C4-2B (cell line): ENCODE measurements at regions not wholly inside any gene's neighbourhood (a gene's known extent, or its start where the extent isn't known, plus 50 kb on each side); places are given as distances from the start of the nearest gene placed in this dataset.

Source experiments
- H3K27ac ChIP-seq: fragments of 450-650 bp; 2 replicates; pipeline ENCODE4 v1.5.1; 2017
- ZFX ChIP-seq: fragments of 450-650 bp; IDR thresholded peaks from 2 replicates; pipeline ENCODE4 v1.6.1; 2017
- TF ChIP-seq, protein P1 (sequence below): fragments of 450-650 bp; conservative IDR thresholded peaks from 2 replicates; pipeline ENCODE4 v1.5.1; 2017; ENCODE audit warnings: mild to moderate bottlenecking

- no peak overlapping the region for H3K27ac ChIP-seq
- TF ChIP-seq, protein P1, sequence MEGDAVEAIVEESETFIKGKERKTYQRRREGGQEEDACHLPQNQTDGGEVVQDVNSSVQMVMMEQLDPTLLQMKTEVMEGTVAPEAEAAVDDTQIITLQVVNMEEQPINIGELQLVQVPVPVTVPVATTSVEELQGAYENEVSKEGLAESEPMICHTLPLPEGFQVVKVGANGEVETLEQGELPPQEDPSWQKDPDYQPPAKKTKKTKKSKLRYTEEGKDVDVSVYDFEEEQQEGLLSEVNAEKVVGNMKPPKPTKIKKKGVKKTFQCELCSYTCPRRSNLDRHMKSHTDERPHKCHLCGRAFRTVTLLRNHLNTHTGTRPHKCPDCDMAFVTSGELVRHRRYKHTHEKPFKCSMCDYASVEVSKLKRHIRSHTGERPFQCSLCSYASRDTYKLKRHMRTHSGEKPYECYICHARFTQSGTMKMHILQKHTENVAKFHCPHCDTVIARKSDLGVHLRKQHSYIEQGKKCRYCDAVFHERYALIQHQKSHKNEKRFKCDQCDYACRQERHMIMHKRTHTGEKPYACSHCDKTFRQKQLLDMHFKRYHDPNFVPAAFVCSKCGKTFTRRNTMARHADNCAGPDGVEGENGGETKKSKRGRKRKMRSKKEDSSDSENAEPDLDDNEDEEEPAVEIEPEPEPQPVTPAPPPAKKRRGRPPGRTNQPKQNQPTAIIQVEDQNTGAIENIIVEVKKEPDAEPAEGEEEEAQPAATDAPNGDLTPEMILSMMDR: no peak
- no peak for TF ChIP-seq ZFX
Observed at GRCh38 chr4:167715176-167715575, 377.2 kb upstream of the ANXA10 start.

- no peak overlapping the region for H3K27ac ChIP-seq
- no peak for TF ChIP-seq ZFX
- TF ChIP-seq, protein P1: no peak
Observed at GRCh38 chr4:167717495-167717894, 374.8 kb upstream of the ANXA10 start.

- TF ChIP-seq ZFX: no peak
- TF ChIP-seq, protein P1: no peak
- H3K27ac ChIP-seq: no peak overlapping the region
Observed at GRCh38 chr4:167721617-167722486, 370.5 kb upstream of the ANXA10 start.

DNA sequence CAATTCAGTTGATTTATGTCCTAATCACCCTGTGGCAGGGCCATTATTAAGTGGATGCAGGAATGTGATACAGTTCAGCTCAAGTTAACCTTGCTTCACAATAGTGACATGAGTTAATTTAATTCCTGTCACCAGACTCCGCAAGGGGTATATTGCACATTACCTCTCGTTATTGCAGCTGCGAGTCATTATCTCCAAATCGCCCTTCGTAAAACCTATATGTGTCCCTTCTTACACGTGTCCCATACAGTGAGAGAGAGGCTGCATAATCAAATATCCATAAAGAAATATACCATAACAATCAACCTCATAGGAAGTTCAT is 369.9 kb upstream of the ANXA10 start:
- no peak overlapping the region for H3K27ac ChIP-seq
- no peak for TF ChIP-seq ZFX
- TF ChIP-seq, protein P1: no peak

DNA sequence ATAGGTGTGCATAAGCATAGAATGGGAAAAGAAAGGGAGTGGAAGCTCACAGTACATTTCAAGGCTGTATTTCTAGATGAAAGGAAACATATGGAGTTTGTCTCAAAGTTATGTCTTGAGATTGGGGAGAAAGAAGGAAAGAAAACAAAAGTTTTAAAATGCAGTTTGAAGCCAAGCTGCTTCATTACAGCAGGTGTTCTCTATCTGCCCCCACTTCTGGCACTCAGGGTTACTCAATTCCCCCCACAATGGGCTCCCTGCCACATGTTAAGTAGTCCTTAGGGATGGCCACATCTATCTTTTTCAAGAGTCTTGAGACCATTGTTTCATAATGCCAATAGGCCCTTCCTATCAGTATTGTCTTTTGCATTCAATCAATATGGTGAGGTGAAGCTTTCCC is 367.4 kb upstream of the ANXA10 start:
- H3K27ac ChIP-seq: no peak overlapping the region
- TF ChIP-seq, protein P1: no peak
- no peak for TF ChIP-seq ZFX

- no peak overlapping the region for H3K27ac ChIP-seq
- TF ChIP-seq ZFX: no peak
- TF ChIP-seq, protein P1: no peak
Observed at GRCh38 chr4:167730769-167731168, 361.6 kb upstream of the ANXA10 start.

DNA sequence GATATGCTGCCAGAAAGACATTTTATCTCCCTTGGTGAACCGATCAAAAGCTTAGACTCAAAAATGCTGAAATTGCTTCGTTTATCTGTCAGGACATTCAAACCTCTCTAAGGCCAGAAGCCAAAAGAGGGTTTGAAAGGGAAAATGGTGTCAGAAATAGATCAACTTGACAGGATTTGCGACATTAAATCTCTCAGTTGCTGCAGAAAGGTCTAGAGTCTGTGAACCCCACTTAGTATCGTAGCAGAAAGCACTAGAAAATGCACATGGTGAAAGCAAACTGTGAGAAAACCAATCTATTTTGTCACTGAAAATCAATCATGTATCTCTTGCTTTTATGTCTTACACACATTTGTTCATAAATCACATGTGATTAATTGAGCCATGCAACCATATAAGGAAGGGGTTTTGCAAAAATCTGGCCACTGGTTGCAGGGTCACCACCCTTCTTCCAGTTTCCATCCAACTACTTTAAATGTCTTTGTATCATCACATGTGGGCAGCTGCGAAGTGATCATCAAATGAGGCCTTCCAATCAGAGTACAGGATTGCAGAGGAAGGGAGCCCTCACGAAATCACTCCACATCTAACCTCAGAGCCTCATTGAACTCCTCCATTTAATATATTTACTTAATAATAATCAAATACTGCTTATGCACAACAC is 347.2 kb upstream of the ANXA10 start:
- no peak for TF ChIP-seq ZFX
- TF ChIP-seq, protein P1: no peak
- H3K27ac ChIP-seq: no peak overlapping the region
